ACC112 (cell line): ENCODE measurements at regions not wholly inside any gene's neighbourhood (a gene's known extent, or its start where the extent isn't known, plus 50 kb on each side); places are given as distances from the start of the nearest gene placed in this dataset.

Experiments used
- H2AFZ ChIP-seq: fragments of 200-600 bp; sonication (generic); one replicate; pipeline ENCODE4 v1.6.0; 2017; ENCODE audit warnings: antibody characterized with exemption, low read length; ENCODE audit not compliant: unreplicated experiment
- H3K27ac ChIP-seq: fragments of 200-600 bp; sonication (generic); 2 replicates; pipeline ENCODE4 v1.5.1; 2014; ENCODE audit warnings: low read depth, mild to moderate bottlenecking, antibody characterized with exemption, low read length, moderate library complexity
- H3K27me3 ChIP-seq: fragments of 200-600 bp; sonication (generic); 2 replicates; pipeline ENCODE4 v1.6.1; 2014; ENCODE audit warnings: mild to moderate bottlenecking, antibody characterized with exemption, low read length, moderate library complexity, mixed read lengths; ENCODE audit not compliant: insufficient read depth
- H3K36me3 ChIP-seq: fragments of 200-600 bp; sonication (generic); 2 replicates; pipeline ENCODE4 v1.6.1; 2016; ENCODE audit warnings: mild to moderate bottlenecking, antibody characterized with exemption, low read length, moderate library complexity, mixed read lengths; ENCODE audit not compliant: insufficient read depth
- H3K4me1 ChIP-seq: fragments of 200-600 bp; sonication (generic); one replicate; pipeline ENCODE4 v1.6.1; 2016; ENCODE audit warnings: low read length, mixed read lengths; ENCODE audit not compliant: insufficient read depth, unreplicated experiment, control insufficient read depth
- H3K4me3 ChIP-seq: fragments of 200-600 bp; sonication (generic); 2 replicates; pipeline ENCODE4 v1.5.1; 2014; ENCODE audit warnings: mild to moderate bottlenecking, low read depth, low read length
- H3K79me2 ChIP-seq: fragments of 200-600 bp; sonication (generic); one replicate; pipeline ENCODE4 v1.6.0; 2016; ENCODE audit warnings: low read length; ENCODE audit not compliant: control insufficient read depth, unreplicated experiment, insufficient read depth

DNA sequence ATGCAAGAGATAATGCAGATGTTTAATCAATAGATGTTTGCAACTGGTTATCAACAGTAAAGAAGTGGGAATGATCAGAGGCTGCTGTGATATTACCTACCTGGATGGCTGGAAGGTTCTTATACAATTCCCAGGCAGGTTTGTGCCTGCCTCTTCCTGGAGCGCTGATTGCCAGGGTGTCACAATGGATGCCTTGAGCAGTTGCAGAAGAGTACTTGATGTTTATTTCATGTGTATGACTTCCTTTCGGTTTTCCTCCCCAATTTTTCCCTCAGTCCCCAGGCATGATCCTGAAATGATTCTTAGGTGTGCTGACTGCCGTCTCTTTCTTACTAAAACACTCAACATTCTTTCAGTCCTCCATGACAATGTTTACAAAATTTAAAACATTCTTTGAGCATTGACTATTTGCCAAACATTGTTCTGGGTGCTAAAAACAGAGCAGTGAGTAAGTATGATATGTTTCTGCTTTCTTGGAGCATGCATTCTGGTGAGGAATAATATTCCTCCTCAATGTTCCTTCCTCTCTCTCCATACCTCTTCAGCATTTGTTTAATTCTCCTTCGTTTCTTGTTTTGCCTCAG is 416.6 kb upstream of the TRIB2 start:
- H3K79me2 ChIP-seq = no peaks in the 10 kb centered on the region
- H3K27me3 ChIP-seq = no peaks in the 10 kb centered on the region
- peaks cover 51% of the 10 kb centered on the region for H3K4me1 ChIP-seq
- H3K4me3 ChIP-seq = no peak overlapping the region
- peak overlapping the region; percentile 40 for H3K27ac ChIP-seq
- H3K36me3 ChIP-seq = no peaks in the 10 kb centered on the region
- H2AFZ ChIP-seq = peak overlapping the region; percentile 37

DNA sequence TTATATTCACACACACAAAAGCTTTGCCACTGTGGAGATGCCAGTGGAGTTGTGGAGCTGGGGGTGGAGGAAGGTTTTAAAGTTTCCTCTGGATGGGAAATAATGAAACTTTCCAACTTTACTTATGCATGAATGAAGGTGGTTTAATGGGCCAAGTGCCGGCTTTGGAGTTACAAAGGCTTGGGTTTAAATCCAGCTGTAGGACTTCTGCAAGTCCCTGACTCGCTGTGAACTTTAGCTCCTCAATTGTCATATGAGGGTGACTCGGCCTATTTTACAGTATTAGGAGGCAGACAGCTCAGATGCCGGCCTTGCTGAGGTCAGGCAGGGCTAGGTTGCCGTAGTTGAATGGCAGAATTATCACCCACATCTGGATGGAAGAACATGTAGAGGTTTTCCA is 415.8 kb upstream of the TRIB2 start:
- no peak overlapping the region for H3K4me3 ChIP-seq
- H3K79me2 ChIP-seq = no peaks in the 10 kb centered on the region
- H3K4me1 ChIP-seq = peaks cover 55% of the 10 kb centered on the region
- H3K27ac ChIP-seq = peak overlapping the region; percentile 40
- no peak overlapping the region for H2AFZ ChIP-seq
- H3K27me3 ChIP-seq = no peaks in the 10 kb centered on the region
- H3K36me3 ChIP-seq = no peaks in the 10 kb centered on the region

- no peaks in the 10 kb centered on the region for H3K79me2 ChIP-seq
- peaks cover 55% of the 10 kb centered on the region for H3K4me1 ChIP-seq
- H2AFZ ChIP-seq = no peak overlapping the region
- peak overlapping the region; percentile 95; the same call in 1 of the 2 replicates for H3K27ac ChIP-seq
- no peak overlapping the region for H3K4me3 ChIP-seq
- H3K27me3 ChIP-seq = no peaks in the 10 kb centered on the region
- no peaks in the 10 kb centered on the region; the same call in 1 of the 2 replicates for H3K36me3 ChIP-seq
Observed at GRCh38 chr2:12302140-12302539, 414.6 kb upstream of the TRIB2 start.

- H3K4me3 ChIP-seq = no peak overlapping the region
- H3K4me1 ChIP-seq = peaks cover 55% of the 10 kb centered on the region
- H3K27ac ChIP-seq = peak overlapping the region; percentile 95
Observed at GRCh38 chr2:12302691-12303090, 414.0 kb upstream of the TRIB2 start.

GRCh38 chr2:12303181-12304030 is 413.3 kb upstream of the TRIB2 start:
- Histone ChIP-seq H3K79me2 (no peaks in the 10 kb centered on the region), H3K27me3 (no peaks in the 10 kb centered on the region), H3K4me3 (no peak overlapping the region), H3K36me3 (no peaks in the 10 kb centered on the region; the same call in 1 of the 2 replicates), H3K27ac (peak overlapping the region; percentile 95), H2AFZ (peak overlapping the region; percentile 6), H3K4me1 (peaks cover 55% of the 10 kb centered on the region)

More at GRCh38 chr2:12302691-12303090, 414.0 kb upstream of the TRIB2 start:
- Histone ChIP-seq H3K36me3 (no peaks in the 10 kb centered on the region; the same call in 1 of the 2 replicates), H3K79me2 (no peaks in the 10 kb centered on the region), H3K27me3 (no peaks in the 10 kb centered on the region), H2AFZ (no peak overlapping the region)

DNA sequence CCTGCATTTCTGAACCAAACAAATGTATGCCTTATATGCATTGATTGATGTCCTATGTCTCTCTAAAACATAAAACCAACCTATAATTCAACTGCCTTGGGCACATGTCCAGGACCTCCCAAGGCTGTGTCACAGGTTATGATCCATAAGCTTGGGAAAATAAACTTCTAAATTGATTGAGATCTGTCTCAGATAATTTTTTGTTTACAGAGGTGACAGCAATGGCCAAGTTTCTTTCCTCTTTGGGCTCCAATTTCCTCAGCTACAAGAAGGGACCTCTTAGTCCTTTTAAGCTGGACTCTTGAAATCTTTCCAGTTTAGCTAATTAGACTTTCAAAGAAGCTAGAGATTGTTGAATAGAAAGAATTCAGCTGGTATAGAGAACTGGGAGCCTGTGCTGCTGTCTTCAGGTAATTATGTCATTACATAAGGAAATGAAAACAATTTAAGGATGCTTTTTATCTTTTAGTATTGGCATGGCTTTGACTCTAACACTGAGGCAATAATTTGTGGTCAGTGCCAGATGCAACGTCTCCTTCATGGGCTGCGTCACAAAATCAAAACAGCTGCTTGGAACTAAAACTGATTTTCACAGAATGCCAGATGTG is 412.1 kb upstream of the TRIB2 start:
- Histone ChIP-seq H3K4me3 (no peak overlapping the region), H3K79me2 (no peaks in the 10 kb centered on the region), H3K27ac (peak overlapping the region; percentile 95), H3K4me1 (peaks cover 55% of the 10 kb centered on the region), H3K36me3 (no peaks in the 10 kb centered on the region; the same call in 1 of the 2 replicates), H3K27me3 (no peaks in the 10 kb centered on the region), H2AFZ (no peak overlapping the region)

GRCh38 chr2:12305931-12306330 is 410.8 kb upstream of the TRIB2 start:
- Histone ChIP-seq H3K27ac (no peak overlapping the region), H3K4me1 (peaks cover 43% of the 10 kb centered on the region), H2AFZ (no peak overlapping the region), H3K36me3 (no peaks in the 10 kb centered on the region; the same call in 1 of the 2 replicates), H3K4me3 (no peak overlapping the region), H3K27me3 (no peaks in the 10 kb centered on the region), H3K79me2 (no peaks in the 10 kb centered on the region)

- Histone ChIP-seq H2AFZ (no peak overlapping the region), H3K27ac (no peak overlapping the region), H3K36me3 (no peaks in the 10 kb centered on the region; the same call in 1 of the 2 replicates), H3K27me3 (no peaks in the 10 kb centered on the region), H3K4me1 (peaks cover 11% of the 10 kb centered on the region), H3K4me3 (no peak overlapping the region), H3K79me2 (no peaks in the 10 kb centered on the region)
Observed at GRCh38 chr2:12310399-12310798, 406.3 kb upstream of the TRIB2 start.

DNA sequence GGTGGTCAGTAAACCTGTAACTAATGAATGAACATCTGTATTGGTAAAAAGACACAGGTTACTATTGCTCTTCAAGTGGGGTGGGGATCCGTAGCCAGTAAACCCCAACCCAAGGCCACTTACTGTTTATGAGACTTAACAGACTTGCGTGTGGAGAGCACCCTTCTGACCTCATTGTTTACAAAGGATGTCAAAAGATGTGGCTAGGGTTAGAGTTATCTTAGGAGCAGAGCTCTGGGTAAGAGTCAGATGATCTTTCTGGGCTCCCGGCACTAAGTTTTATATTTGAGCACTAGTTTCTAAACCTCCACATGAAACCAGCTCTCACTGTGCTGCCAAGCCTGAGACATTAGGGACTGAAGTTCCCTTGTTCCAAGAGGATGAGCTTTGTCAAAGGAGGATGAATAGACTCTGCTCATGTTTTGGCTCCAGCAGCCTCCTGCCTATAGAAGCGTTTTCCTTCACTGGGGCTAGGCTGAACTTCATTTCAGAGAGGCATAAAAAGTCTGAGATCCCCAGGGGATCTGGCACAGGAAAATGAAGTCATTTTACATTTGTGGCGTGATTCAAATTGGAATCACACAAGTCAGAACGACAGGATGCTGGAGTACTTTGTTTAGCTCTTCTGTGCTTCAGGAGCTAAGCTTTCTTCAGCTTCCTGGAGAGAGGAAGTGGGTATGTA is 403.1 kb upstream of the TRIB2 start:
- Histone ChIP-seq H3K27me3 (no peaks in the 10 kb centered on the region), H3K27ac (no peak overlapping the region), H2AFZ (peak overlapping the region; percentile 81)

DNA sequence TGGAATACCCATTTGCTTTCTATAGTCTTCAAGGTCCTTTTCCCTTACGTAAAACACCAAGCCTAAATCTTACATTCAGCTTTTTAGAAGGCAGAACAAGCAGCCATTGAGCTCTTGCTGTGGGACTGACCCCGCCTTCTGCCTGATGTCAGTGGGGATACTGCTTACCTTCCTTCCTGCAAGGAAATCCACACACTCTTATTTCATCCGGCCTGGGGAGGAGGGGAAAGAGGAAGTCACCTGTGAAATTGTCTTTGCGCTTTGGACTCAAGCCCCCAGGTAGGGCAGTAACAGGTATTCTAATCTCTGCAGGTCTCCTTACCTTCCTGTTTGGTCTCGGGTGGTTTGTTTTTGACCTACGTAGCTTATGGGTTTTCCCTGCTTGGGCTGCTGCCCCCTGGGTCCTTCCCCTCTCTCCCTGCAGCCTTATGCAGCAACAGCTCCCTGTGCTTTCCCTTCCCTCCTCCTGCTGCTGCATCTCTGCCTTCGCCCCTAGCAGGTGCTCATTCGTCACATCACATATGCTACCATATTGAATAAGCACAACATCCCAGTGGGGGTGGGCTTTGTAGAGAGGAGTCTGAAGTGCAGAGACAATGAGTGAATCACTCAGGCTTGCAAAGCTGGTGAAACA is 402.5 kb upstream of the TRIB2 start:
- Histone ChIP-seq H3K4me1 (peaks cover 31% of the 10 kb centered on the region), H3K27ac (no peak overlapping the region), H3K4me3 (no peak overlapping the region), H3K36me3 (no peaks in the 10 kb centered on the region), H3K27me3 (no peaks in the 10 kb centered on the region), H2AFZ (peak overlapping the region; percentile 81), H3K79me2 (no peaks in the 10 kb centered on the region)

More for the DNA sequence above, 403.1 kb upstream of the TRIB2 start:
- H3K79me2 ChIP-seq = no peaks in the 10 kb centered on the region
- H3K36me3 ChIP-seq = no peaks in the 10 kb centered on the region
- no peak overlapping the region for H3K4me3 ChIP-seq
- H3K4me1 ChIP-seq = peaks cover 25% of the 10 kb centered on the region
